SKM-1 (cell line): ENCODE measurements at regions not wholly inside any gene's neighbourhood (a gene's known extent, or its start where the extent isn't known, plus 50 kb on each side); places are given as distances from the start of the nearest gene placed in this dataset.
"Not testable (repeated sequence)": the region's sequence is repeated elsewhere in the genome, so short reads cannot be mapped to it uniquely, and the experiment has no call there.

Source experiments
- DNase-seq: peaks from one replicate; lab custom pipeline; 2025; ENCODE audit not compliant: unreplicated experiment; lab: John Stamatoyannopoulos, UW

GRCh38 chr1:8120693-8121260, 94.7 kb upstream of the ERRFI1 start:
- DNase-seq = no peak

GRCh38 chr1:8118736-8119135, 92.6 kb upstream of the ERRFI1 start:
- DNase-seq = not testable (repeated sequence)

DNA sequence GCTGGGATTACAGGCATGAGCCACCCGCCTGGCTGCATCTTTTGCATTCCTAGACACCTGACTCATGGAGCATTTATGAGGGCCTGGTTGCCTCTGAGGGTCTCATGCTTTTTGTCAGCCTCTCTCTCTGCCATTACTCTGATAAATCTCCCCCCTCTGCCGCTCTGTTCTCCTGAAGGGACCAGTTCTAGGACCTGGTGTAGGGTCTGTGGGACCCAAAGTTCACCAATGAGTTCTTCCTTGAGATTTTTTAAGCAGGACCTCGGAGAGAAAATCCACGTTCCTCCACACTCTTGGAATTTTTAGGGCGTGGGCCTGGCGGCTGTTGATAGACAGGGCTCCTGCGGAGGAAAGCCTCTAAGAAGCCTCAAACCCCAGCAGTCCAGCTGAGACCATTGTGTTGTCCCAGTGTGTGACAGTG, 91.9 kb upstream of the ERRFI1 start:
- no peak for DNase-seq

DNA sequence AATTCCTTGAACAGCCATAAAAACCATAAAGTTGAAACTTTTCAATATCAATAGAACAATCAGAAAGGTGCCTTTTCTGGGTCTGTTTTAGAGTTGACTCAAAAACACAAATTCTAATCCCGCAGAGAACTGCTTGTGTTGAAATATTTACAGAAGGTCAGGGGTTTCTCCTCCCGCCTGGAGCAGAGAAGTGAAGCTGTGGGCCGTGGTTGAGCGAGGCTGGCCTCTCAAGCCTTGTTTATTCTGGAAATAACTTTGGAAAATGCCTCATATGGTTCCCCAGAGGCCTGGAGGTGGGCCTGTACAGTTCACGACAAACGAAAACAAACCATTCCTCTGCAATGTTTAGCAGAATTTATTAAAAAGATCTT, 90.8 kb upstream of the ERRFI1 start:
- no peak for DNase-seq

DNA sequence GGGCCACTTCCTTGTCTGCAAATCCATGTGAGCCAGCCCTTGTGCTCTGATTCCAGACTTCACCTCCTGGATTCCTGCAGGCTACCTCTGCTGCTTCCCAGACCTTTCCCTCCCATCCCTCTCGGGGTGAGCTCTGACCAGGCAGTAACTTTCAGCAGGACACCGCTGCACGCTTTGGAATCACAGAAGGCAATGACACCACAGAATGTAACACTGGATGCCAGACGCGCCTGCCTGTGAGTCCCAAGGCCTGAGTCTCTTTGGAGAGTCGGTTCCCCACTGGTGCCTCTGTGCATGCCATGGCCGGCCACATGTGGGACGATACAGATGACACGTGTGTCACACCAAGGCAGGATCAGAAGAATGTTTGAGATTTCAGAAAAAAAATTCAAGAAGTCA, 89.7 kb upstream of the ERRFI1 start:
- DNase-seq = no peak

- DNase-seq = no peak
Measured at GRCh38 chr1:8115031-8115768, 89.1 kb upstream of the ERRFI1 start.

DNA sequence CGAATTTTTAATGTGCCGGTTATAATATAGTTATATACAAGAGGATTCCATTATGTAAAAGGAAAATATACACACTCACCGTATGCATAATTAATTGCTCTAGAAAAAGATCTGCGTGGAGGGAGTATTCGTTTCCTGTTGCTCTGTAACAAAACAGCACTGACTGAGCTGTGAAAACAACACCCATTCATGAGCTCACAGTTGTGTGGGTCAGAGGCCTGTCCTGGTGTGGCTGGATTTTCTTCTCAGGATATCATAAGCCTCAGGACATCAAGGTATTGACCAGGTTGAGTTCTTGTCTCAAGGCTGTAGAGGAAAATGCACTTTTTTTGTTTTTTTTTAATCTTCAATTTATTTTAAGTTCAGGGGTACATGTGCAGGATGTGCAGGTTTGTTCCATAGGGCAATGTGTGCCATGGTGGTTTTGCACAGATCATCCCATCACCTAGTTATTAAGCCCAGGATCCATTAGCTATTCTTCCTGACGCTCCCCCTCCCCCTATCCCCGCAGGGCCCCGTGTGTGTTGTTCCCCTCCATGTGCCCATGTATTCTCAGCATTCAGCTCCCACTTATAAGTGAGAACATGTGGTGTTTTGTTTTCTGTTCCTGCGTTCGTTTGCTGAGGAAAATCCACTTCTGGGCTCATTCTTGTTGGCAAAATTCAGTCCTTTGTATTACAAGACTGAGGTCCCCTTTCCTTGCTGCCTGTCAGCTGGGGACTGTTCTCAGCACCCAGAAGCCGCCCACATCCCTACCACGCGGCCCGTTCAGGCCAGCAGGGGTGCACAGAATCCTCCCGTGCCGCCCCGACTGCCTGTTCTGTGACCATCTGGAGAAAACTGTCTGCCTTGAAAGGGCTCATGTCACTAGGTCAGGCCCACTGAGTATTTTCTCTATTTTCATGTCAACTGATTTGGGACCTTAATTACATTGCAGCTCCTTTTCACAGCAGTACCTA, 87.4 kb upstream of the ERRFI1 start:
- no peak for DNase-seq

- DNase-seq = no peak
Measured at GRCh38 chr1:8112611-8113261, 86.6 kb upstream of the ERRFI1 start.

- DNase-seq = no peak
Measured at GRCh38 chr1:8111560-8111959, 85.5 kb upstream of the ERRFI1 start.

DNA sequence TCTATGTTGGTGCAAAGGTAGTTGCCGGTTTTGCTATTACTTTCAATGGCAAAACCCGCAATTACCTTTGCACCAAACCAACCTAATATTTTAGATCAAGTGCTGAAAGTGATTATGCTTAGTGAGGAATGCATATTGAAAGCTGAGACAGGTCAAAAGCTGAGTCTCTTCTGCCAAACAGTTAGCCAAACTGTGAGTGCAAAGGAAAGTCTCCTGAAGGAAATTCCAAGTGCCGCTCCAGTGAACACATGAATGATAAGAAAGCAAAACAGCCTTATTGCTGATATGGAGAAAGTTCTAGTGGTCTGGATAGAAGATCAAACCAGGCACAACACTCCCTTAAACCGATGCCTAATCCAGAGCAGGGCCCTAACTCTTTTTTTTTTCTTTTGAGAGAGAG, 83.1 kb upstream of the ERRFI1 start:
- no peak for DNase-seq

DNA sequence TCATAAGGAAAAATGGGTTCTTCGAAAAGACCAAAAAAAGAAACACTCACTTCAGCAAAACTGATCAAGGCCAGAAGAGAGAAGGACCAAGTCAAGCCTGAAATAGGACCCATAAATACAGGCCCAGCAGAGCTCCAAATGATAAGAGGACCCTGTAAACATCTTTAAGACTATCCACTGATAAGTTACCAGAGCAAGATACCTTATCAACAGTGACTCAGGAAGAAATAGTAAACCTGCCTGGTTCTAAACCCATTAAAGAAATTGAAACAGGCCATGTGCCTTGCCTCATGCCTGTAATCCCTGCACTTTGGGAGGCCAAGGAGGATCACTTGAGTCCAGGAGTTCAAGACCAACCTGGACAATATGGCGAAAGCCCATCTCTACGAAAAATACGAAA, 81.8 kb upstream of the ERRFI1 start:
- DNase-seq = no peak

DNA sequence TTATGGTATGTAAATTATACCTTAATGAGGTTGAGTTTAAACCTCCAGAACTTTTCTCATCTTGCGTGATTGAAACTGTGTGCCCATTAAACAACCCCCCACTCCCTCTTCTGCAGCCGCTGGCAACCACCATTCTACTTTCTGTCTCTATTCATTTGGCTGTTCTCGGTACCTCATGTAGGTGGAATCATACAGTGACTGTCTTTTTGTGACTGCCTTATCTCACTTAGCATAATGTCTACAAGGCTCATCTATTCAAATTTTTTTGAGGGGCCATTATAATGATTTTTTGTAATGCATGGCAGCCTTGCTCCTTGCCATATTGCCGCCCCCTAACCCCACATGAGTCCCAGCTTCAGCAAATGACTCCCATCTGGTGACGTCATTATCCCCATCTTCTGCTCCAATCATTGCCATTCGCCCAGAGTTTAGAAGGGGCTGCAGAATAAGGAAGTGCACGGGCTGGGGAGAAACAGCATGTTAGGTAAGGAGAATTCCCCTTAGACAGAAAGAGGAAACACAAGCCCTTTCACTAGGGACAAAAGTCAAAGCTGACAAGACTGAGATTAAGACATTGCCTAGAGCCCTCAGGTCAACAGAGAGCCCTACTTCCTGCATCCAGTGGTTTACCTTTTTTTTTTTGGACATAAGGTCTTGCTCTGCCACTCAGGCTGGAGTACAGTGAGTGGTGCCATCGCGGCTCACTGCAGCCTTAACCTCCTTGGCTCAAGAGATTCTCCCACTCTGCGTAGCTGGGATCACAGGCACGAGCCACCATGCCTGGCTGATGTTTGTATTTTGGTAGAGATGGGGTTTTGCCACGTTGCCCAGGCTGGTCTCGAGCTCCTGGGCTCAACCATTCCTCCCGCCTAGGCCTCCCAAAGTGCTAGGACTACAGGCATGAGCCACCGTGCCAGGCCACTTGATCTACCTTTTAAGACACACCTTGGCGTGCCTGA, 78.4 kb upstream of the ERRFI1 start:
- DNase-seq = peak; percentile 90

- no peak for DNase-seq
Measured at GRCh38 chr1:8097908-8098307, 71.8 kb upstream of the ERRFI1 start.

- no peak for DNase-seq
Measured at GRCh38 chr1:8097077-8097799, 71.1 kb upstream of the ERRFI1 start.

DNA sequence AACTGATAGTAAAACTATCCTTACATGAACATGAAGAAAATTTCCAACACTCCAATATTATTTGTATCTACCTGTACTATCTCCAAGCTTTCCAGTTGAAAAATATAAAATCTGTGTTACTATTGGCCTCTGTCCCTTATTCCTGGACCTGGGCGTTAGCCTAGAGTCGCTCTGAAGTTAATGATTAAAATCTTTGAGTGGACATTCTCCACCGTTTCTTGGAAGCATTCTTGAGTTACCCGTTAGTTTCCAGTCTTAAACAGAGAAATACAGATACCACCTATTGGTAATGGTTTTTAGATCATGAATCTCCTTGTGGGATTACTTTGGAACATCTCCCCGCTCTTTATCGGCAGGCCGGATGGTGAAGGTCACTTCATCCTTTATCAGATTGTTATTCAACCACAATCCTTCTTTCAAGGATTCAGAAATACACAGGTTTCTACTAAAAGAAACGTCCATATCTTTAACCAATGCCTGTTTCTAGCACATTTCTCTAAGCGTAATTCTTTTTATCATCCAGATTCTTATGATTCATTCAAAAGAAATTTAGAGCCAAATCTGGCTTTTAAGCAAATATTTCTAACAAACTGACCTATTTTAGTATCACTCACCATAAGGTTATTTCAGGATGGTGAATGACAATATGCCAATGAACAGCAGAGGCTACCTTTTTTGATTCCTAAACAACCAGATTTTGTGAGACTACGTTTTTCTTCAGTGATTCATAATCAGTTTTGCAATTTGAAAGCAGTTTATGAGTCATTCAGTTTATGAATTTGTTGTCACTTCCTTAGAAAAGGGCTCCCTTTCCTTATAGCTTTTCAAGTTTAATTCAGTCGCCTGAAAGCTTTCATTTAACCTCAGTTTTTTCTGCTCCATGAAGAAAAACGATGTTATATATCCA, 70.2 kb upstream of the ERRFI1 start:
- no peak for DNase-seq

- no peak for DNase-seq
Measured at GRCh38 chr1:8095584-8095983, 69.5 kb upstream of the ERRFI1 start.

GRCh38 chr1:8094481-8095241, 68.6 kb upstream of the ERRFI1 start:
- no peak for DNase-seq
